IMR-90 (cell line): ENCODE measurements at regions not wholly inside any gene's neighbourhood (a gene's known extent, or its start where the extent isn't known, plus 50 kb on each side); places are given as distances from the start of the nearest gene placed in this dataset.

Source experiments
- ATAC-seq: fragments of 200-7000 bp; cut with Tn5 transposase; 2 replicates; pipeline ENCODE4 v1.9.1; 2020; ENCODE audit warnings: low read depth, mild to moderate bottlenecking, moderate library complexity
- BruUV-seq: library from RNA; stranded (reverse); fragments of 400-500 nt; replicated peaks from 2 replicates; lab custom pipeline; 2021; lab: Mats Ljungman, UMichigan
- CTCF ChIA-PET: fragments of 300-600 bp; formaldehyde crosslinking; extraction: SDS; loops from one replicate; lab custom pipeline; 2021; ENCODE audit warnings: antibody characterized with exemption; lab: Yijun Ruan, JAX
- POLR2A ChIA-PET: fragments of 300-600 bp; sonication (Branson Sonifier 250); formaldehyde crosslinking; loops from one replicate; lab custom pipeline; 2022; ENCODE audit warnings: antibody characterized with exemption; ENCODE audit not compliant: unreplicated experiment; lab: Charles Lee
- DNase-seq: peaks from one replicate; pipeline ENCODE4 v3.0.0; 2013
- H2AFZ ChIP-seq: replicated peaks from 2 replicates; pipeline ENCODE3; 2013; ENCODE audit warnings: low read length, mild to moderate bottlenecking; ENCODE audit not compliant: poor library complexity
- H2AK5ac ChIP-seq: 2 replicates; pipeline ENCODE4 v1.6.1; 2013; ENCODE audit warnings: low read depth, low read length, inconsistent platforms
- H2AK9ac ChIP-seq: replicated peaks from 2 replicates; pipeline ENCODE3; 2013; ENCODE audit warnings: mild to moderate bottlenecking, low read depth, low read length, moderate library complexity; ENCODE audit not compliant: poor library complexity
- H2BK120ac ChIP-seq: 2 replicates; pipeline ENCODE4 v1.6.1; 2013; ENCODE audit warnings: low read depth, low read length, inconsistent platforms
- H2BK15ac ChIP-seq: 3 replicates; pipeline ENCODE4 v1.6.1; 2013; ENCODE audit warnings: low read depth, low read length, inconsistent platforms
- H2BK20ac ChIP-seq: 2 replicates; pipeline ENCODE4 v1.6.1; 2013; ENCODE audit warnings: low read depth, mild to moderate bottlenecking, inconsistent platforms, low read length, moderate library complexity
- H2BK5ac ChIP-seq: 2 replicates; pipeline ENCODE4 v1.6.1; 2013; ENCODE audit warnings: mild to moderate bottlenecking, low read depth, low read length, inconsistent platforms; ENCODE audit not compliant: poor library complexity, severe bottlenecking
- H3K14ac ChIP-seq: replicated peaks from 2 replicates; pipeline ENCODE4 v1.6.1; 2013; ENCODE audit warnings: low read depth, low read length, inconsistent platforms
- H3K18ac ChIP-seq: 2 replicates; pipeline ENCODE4 v1.6.1; 2013; ENCODE audit warnings: low read depth, low read length, control low read depth
- H3K23ac ChIP-seq: 2 replicates; pipeline ENCODE4 v1.6.1; 2013; ENCODE audit warnings: low read depth, low read length, inconsistent platforms
- H3K27ac ChIP-seq: 2 replicates; pipeline ENCODE4 v1.5.1; 2013; ENCODE audit warnings: mild to moderate bottlenecking, control low read depth, low read length; ENCODE audit not compliant: insufficient read depth
- H3K27me3 ChIP-seq: 2 replicates; pipeline ENCODE4 v1.6.1; 2013; ENCODE audit warnings: low read length; ENCODE audit not compliant: control insufficient read depth, insufficient read depth
- H3K36me3 ChIP-seq: 2 replicates; pipeline ENCODE4 v1.6.1; 2013; ENCODE audit warnings: low read length, mixed read lengths; ENCODE audit not compliant: control insufficient read depth, insufficient read depth
- H3K4ac ChIP-seq: 2 replicates; pipeline ENCODE4 v1.6.1; 2013; ENCODE audit warnings: low read depth, low read length, inconsistent platforms
- H3K4me1 ChIP-seq: 2 replicates; pipeline ENCODE4 v1.6.1; 2013; ENCODE audit warnings: low read length, mixed read lengths; ENCODE audit not compliant: control insufficient read depth, insufficient read depth
- H3K4me2 ChIP-seq: 2 replicates; pipeline ENCODE4 v1.6.1; 2013; ENCODE audit warnings: low read depth, mild to moderate bottlenecking, control low read depth, low read length, moderate library complexity
- H3K4me3 ChIP-seq: 2 replicates; pipeline ENCODE4 v1.5.1; 2013; ENCODE audit warnings: low read depth, mild to moderate bottlenecking, control low read depth, low read length, moderate library complexity; ENCODE audit not compliant: insufficient read depth
- H3K56ac ChIP-seq: 2 replicates; pipeline ENCODE4 v1.6.1; 2013; ENCODE audit warnings: low read length, inconsistent platforms; ENCODE audit not compliant: insufficient read depth; ENCODE audit errors: extremely low read depth
- H3K79me1 ChIP-seq, 2 experiments: 2 replicates each; pipeline ENCODE4 v1.6.1; 2013; ENCODE audit warnings: low read length in 2 of 2, inconsistent platforms in 1 of 2, low read depth in 1 of 2
- H3K9ac ChIP-seq: 2 replicates; pipeline ENCODE4 v1.6.1; 2013; ENCODE audit warnings: low read depth, low read length, control low read depth
- H3K9me1 ChIP-seq: 2 replicates; pipeline ENCODE4 v1.6.1; 2013; ENCODE audit warnings: low read length, inconsistent platforms; ENCODE audit not compliant: insufficient read depth
- H3K9me3 ChIP-seq: 2 replicates; pipeline ENCODE4 v1.6.1; 2013; ENCODE audit warnings: low read length; ENCODE audit not compliant: control insufficient read depth, insufficient read depth
- H4K20me1 ChIP-seq: 2 replicates; pipeline ENCODE4 v1.6.1; 2013; ENCODE audit warnings: low read length, inconsistent platforms; ENCODE audit not compliant: insufficient read depth
- H4K5ac ChIP-seq: 2 replicates; pipeline ENCODE4 v1.6.1; 2013; ENCODE audit warnings: mild to moderate bottlenecking, low read depth, low read length, control low read depth
- H4K8ac ChIP-seq, 2 experiments: 2 replicates each; pipeline ENCODE4 v1.6.1; 2013; ENCODE audit warnings: low read depth in 2 of 2, low read length in 2 of 2, control low read depth in 1 of 2, inconsistent platforms in 1 of 2
- H4K91ac ChIP-seq: 2 replicates; pipeline ENCODE4 v1.6.1; 2013; ENCODE audit warnings: low read depth, low read length, inconsistent platforms; ENCODE audit not compliant: insufficient read depth
- CEBPB ChIP-seq: IDR thresholded peaks from 2 replicates; pipeline ENCODE4 v1.6.1; 2012; ENCODE audit warnings: low read depth, low read length, improper control_type of control experiment
- CHD1 ChIP-seq: IDR thresholded peaks from 2 replicates; pipeline ENCODE4 v1.6.1; 2012; ENCODE audit warnings: low read depth, low read length, improper control_type of control experiment
- ELK1 ChIP-seq: fragments of 150-350 bp; IDR thresholded peaks from 2 replicates; pipeline ENCODE4 v1.6.1; 2016; ENCODE audit warnings: low read depth, mild to moderate bottlenecking, low read length, moderate library complexity, borderline replicate concordance
- FOS ChIP-seq: fragments of 150-350 bp; IDR thresholded peaks from 2 replicates; pipeline ENCODE4 v1.6.1; 2016; ENCODE audit warnings: low read depth, low read length
- MAFK ChIP-seq: IDR thresholded peaks from 2 replicates; pipeline ENCODE4 v1.6.1; 2012; ENCODE audit warnings: low read depth, low read length, improper control_type of control experiment
- MAZ ChIP-seq: IDR thresholded peaks from 2 replicates; pipeline ENCODE4 v1.6.1; 2012; ENCODE audit warnings: low read depth, mild to moderate bottlenecking, low read length, improper control_type of control experiment, moderate library complexity, borderline replicate concordance
- MXI1 ChIP-seq: IDR thresholded peaks from 2 replicates; pipeline ENCODE4 v1.6.1; 2012; ENCODE audit warnings: low read depth, mild to moderate bottlenecking, low read length, moderate library complexity, borderline replicate concordance
- NFE2L2 ChIP-seq: fragments of 150-350 bp; IDR thresholded peaks from 2 replicates; pipeline ENCODE4 v1.6.1; 2016; ENCODE audit warnings: low read depth, mild to moderate bottlenecking, low read length
- POLR2A ChIP-seq: IDR thresholded peaks from 2 replicates; pipeline ENCODE4 v1.6.1; 2012; ENCODE audit warnings: mild to moderate bottlenecking, low read depth, low read length
- RFX5 ChIP-seq: IDR thresholded peaks from 2 replicates; pipeline ENCODE4 v1.8.0; 2012; ENCODE audit warnings: low read depth, mild to moderate bottlenecking, low read length, moderate library complexity
- SMC3 ChIP-seq: fragments of 150-350 bp; IDR thresholded peaks from 2 replicates; pipeline ENCODE4 v1.6.1; 2016; ENCODE audit warnings: low read depth, mild to moderate bottlenecking, antibody characterized with exemption, low read length, moderate library complexity
- USF2 ChIP-seq: fragments of 150-350 bp; IDR thresholded peaks from 2 replicates; pipeline ENCODE4 v1.6.1; 2017; ENCODE audit warnings: mild to moderate bottlenecking, antibody characterized with exemption, low read length, low read depth
- WGBS, 2 experiments: methylation state at CpG; one replicate each; pipeline versions ENCODE4 v1.1.5 to v1.1.7; 2013; ENCODE audit warnings: missing lambda C conversion rate in 2 of 2; ENCODE audit not compliant: insufficient read length in 1 of 2; ENCODE audit errors: extremely low coverage in 2 of 2; 5-methylcytosine and 5-hydroxymethylcytosine counted together
- dilution Hi-C: fragments of 300-500 bp; cut with HindIII; formaldehyde crosslinking; loops from one replicate; pipeline ENCODE4 v1.14.3; 2018; ENCODE audit warnings: low sequenced_read_pairs; ENCODE audit not compliant: unreplicated experiment
- in situ Hi-C: fragments of 300-500 bp; cut with MboI; formaldehyde crosslinking; loops from 3 replicates; pipeline ENCODE4 v1.14.3; 2019; ENCODE audit warnings: low sequenced_read_pairs, inconsistent platforms, mixed read lengths
- intact Hi-C: fragments of 100-400 bp; cut with micrococcal nuclease; formaldehyde crosslinking; loops from 2 replicates; pipeline ENCODE4 v1.10.0; 2022

GRCh38 chr5:123936548-123936947, 424.6 kb downstream of the CSNK1G3 start:
- Histone ChIP-seq H3K9me1 (no peaks in the 10 kb centered on the region), H3K4ac (no peak overlapping the region), H3K36me3 (no peaks in the 10 kb centered on the region), H2AK5ac (no peak overlapping the region), H3K18ac (no peak overlapping the region), H4K91ac (no peak overlapping the region), H3K14ac (no peak overlapping the region), H3K4me3 (no peak overlapping the region), H3K9ac (no peak overlapping the region), H2BK15ac (no peak overlapping the region), H2BK5ac (no peak overlapping the region), H4K20me1 (no peaks in the 10 kb centered on the region), H3K23ac (no peak overlapping the region), H3K4me1 (no peaks in the 10 kb centered on the region), H2AFZ (no peak overlapping the region), H2AK9ac (no peak overlapping the region), H3K56ac (no peak overlapping the region), H4K8ac (no peak overlapping the region), H4K5ac (no peak overlapping the region), H3K27me3 (no peaks in the 10 kb centered on the region), H3K27ac (no peak overlapping the region), H3K9me3 (peaks cover 14% of the 10 kb centered on the region), H2BK20ac (no peak overlapping the region), H3K79me1 (no peaks in the 10 kb centered on the region), H2BK120ac (no peak overlapping the region), H3K4me2 (no peak overlapping the region)
- DNase-seq (no peak), ATAC-seq (no peak)
- no CpG with 5 or more reads among the region's 4 CpGs for WGBS, 2 experiments
- intact Hi-C loops, result loop anchor here (2.0 to 10.0 kb wide), 3 partner anchors 266 to 806 kb away; no protein-coding TSS in a partner anchor
- dilution Hi-C loops, result no loop called here
- ChIA-PET CTCF (no interaction called here), POLR2A (no interaction called here)
- TF ChIP-seq MAFK (no peak), CEBPB (no peak), SMC3 (no peak), FOS (no peak), POLR2A (no peak), RFX5 (no peak), MAZ (no peak), ELK1 (no peak), USF2 (no peak), MXI1 (no peak), CHD1 (no peak), NFE2L2 (no peak)
- in situ Hi-C loops, result no loop called here
- no TSS peak for BruUV-seq
